GM12864 (cell line): ENCODE measurements at regions not wholly inside any gene's neighbourhood (a gene's known extent, or its start where the extent isn't known, plus 50 kb on each side); places are given as distances from the start of the nearest gene placed in this dataset.

Experiments
- DNase-seq: peaks from one replicate; pipeline ENCODE4 v3.0.0-alpha.2; 2011; ENCODE audit warnings: low read depth
- H3K4me3 ChIP-seq: 2 replicates; pipeline ENCODE4 v1.5.1; 2011; ENCODE audit warnings: mild to moderate bottlenecking, low read depth, low read length, control low read depth
- TF ChIP-seq, protein P1 (sequence below): IDR thresholded peaks from 2 replicates; pipeline ENCODE4 v1.5.1; 2011; ENCODE audit warnings: low read depth, mild to moderate bottlenecking, moderate library complexity, low read length, control low read depth, inconsistent platforms; ENCODE audit errors: missing control alignments

GRCh38 chr14:38762426-38762825 is 340.6 kb downstream of the SEC23A start:
- no peak overlapping the region for H3K4me3 ChIP-seq
- no peak for DNase-seq
- TF ChIP-seq, protein P1, sequence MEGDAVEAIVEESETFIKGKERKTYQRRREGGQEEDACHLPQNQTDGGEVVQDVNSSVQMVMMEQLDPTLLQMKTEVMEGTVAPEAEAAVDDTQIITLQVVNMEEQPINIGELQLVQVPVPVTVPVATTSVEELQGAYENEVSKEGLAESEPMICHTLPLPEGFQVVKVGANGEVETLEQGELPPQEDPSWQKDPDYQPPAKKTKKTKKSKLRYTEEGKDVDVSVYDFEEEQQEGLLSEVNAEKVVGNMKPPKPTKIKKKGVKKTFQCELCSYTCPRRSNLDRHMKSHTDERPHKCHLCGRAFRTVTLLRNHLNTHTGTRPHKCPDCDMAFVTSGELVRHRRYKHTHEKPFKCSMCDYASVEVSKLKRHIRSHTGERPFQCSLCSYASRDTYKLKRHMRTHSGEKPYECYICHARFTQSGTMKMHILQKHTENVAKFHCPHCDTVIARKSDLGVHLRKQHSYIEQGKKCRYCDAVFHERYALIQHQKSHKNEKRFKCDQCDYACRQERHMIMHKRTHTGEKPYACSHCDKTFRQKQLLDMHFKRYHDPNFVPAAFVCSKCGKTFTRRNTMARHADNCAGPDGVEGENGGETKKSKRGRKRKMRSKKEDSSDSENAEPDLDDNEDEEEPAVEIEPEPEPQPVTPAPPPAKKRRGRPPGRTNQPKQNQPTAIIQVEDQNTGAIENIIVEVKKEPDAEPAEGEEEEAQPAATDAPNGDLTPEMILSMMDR: no peak

GRCh38 chr14:38761033-38761432 is 342.0 kb downstream of the SEC23A start:
- TF ChIP-seq, protein P1: no peak
- H3K4me3 ChIP-seq: no peak overlapping the region
- no peak for DNase-seq

DNA sequence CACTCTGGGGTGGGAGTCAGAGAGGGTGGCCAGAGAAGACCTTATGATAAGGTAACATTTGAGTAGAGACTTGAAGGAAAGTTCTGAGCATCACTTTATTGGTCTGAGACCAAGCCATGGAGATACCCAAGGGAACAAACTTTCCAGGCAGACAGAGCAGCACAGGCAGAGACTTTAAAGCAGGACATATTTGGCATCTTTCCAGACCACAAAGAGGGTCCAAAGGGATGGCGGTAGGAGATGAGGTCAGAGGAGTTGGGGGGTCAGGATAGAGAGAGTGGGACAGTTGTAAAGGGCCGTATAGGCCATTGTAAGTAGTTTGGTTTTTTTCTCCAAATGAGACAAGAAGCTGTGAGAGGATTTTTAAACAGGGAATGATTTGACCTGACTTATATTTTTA is 344.4 kb downstream of the SEC23A start:
- no peak overlapping the region for H3K4me3 ChIP-seq
- DNase-seq: no peak
- TF ChIP-seq, protein P1: no peak

GRCh38 chr14:38755036-38755435 is 348.0 kb downstream of the SEC23A start:
- H3K4me3 ChIP-seq: no peak overlapping the region
- TF ChIP-seq, protein P1: no peak
- no peak for DNase-seq

- no peak for DNase-seq
- no peak overlapping the region for H3K4me3 ChIP-seq
- TF ChIP-seq, protein P1: no peak
Observed at GRCh38 chr14:38752750-38753149, 350.3 kb downstream of the SEC23A start.

DNA sequence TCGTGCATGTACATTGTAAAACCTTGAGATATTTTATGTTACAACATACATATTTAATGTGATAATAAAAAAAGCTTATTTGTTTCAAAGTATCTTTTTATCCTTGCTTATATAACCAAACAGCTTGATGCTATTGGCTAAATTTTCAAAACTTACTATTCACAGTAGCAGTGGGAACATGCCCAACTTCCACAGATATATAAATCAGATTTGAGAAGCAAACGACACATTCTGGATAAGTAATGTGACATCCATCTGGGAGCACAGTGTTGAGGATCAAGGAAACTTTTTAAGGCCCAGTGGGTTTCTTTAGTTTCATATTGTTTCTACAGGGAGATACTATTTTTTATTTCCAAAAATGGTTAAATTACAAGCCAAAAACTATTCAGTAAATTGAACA is 350.7 kb downstream of the SEC23A start:
- TF ChIP-seq, protein P1: no peak
- DNase-seq: no peak
- H3K4me3 ChIP-seq: no peak overlapping the region

DNA sequence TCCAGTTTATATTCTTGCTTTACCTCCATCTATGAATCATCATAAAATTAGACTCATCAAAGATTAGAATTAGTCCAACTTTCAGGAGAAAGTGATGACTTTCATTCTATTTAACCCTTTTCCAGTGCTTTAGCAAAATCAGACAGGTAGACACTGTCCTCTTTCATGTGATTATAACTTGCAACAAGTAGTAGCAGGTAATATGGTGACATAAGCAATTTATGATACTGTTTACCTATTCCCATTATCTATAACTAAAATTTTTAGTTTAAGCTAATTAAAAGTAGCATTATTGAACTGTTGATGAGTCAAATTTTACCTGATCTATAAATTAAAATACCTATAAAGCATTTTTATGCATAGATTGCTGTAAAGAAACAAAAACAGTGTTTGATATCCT is 351.6 kb downstream of the SEC23A start:
- no peak overlapping the region for H3K4me3 ChIP-seq
- DNase-seq: no peak
- TF ChIP-seq, protein P1: no peak
